ENCODE measurements at regions not wholly inside any gene's neighbourhood (a gene's known extent, or its start where the extent isn't known, plus 50 kb on each side); places are given as distances from the start of the nearest gene placed in this dataset.

DNA sequence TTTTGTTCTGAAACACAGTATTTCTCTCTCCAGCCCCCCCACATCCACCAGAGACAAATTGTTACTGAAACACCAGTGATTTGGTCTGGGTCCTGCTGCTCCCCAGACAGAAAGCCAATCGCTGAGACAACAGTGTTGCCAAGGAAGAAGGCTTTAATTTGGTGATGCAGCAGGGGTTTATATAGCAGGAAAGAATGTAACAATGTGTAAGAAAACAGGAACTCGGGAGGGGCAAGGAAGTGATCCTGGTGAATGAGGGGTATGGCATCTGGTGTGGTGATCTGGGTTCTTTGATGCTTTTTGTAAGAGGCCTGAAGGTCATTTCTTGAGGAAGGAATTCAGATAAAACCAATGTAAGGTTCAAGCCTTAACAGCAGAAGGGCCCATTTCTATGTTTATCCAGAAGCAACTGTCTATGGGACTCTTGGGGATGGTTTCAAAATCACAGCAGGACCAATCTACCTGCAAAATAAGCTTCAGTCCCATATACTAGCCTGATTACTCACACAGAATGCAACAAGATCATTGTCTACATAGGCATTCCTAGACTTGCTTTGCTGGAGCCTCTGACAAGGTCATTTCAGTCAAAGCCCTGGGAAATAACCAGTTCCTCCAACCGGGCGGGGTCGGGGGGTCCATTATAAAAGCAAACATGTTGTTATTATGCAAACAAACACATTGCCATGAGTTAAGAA, 445.2 kb upstream of the ZFP42 start:
- H3K9ac ChIP-seq (ENCODE audit: insufficient read depth, low read depth, low read length) = no peak overlapping the region
- no peaks in the 10 kb centered on the region for H3K79me2 ChIP-seq (ENCODE audit: insufficient read depth, low read length)
- TF ChIP-seq SOX13 (IDR thresholded peaks at IDR 0.05) = no peak
- no peak for TF ChIP-seq SOX13 (CRISPR knock-in tag; conservative IDR thresholded peaks at IDR 0.05 in 1 of 2, IDR thresholded peaks at IDR 0.05 in 1 of 2)
- TF ChIP-seq, protein P1, sequence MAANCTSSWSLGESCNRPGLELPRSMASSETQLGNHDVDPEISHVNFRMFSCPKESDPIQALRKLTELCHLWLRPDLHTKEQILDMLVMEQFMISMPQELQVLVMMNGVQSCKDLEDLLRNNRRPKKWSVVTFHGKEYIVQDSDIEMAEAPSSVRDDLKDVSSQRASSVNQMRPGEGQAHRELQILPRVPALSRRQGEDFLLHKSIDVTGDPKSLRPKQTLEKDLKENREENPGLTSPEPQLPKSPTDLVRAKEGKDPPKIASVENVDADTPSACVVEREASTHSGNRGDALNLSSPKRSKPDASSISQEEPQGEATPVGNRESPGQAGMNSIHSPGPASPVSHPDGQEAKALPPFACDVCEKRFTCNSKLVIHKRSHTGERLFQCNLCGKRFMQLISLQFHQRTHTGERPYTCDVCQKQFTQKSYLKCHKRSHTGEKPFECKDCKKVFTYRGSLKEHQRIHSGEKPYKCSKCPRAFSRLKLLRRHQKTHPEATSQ (CRISPR knock-in tag; IDR thresholded peaks at IDR 0.05; ENCODE audit: borderline replicate concordance) = no peak
- TF ChIP-seq, protein P2, sequence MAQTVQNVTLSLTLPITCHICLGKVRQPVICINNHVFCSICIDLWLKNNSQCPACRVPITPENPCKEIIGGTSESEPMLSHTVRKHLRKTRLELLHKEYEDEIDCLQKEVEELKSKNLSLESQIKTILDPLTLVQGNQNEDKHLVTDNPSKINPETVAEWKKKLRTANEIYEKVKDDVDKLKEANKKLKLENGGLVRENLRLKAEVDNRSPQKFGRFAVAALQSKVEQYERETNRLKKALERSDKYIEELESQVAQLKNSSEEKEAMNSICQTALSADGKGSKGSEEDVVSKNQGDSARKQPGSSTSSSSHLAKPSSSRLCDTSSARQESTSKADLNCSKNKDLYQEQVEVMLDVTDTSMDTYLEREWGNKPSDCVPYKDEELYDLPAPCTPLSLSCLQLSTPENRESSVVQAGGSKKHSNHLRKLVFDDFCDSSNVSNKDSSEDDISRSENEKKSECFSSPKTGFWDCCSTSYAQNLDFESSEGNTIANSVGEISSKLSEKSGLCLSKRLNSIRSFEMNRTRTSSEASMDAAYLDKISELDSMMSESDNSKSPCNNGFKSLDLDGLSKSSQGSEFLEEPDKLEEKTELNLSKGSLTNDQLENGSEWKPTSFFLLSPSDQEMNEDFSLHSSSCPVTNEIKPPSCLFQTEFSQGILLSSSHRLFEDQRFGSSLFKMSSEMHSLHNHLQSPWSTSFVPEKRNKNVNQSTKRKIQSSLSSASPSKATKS (CRISPR knock-in tag; IDR thresholded peaks at IDR 0.05) = no peak
- TF ChIP-seq NFYB (CRISPR knock-in tag; IDR thresholded peaks at IDR 0.05) = no peak
- TF ChIP-seq, protein P3, sequence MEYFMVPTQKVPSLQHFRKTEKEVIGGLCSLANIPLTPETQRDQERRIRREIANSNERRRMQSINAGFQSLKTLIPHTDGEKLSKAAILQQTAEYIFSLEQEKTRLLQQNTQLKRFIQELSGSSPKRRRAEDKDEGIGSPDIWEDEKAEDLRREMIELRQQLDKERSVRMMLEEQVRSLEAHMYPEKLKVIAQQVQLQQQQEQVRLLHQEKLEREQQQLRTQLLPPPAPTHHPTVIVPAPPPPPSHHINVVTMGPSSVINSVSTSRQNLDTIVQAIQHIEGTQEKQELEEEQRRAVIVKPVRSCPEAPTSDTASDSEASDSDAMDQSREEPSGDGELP (IDR thresholded peaks at IDR 0.05; ENCODE audit: borderline replicate concordance, low read depth) = no peak
- TF ChIP-seq, protein P4, sequence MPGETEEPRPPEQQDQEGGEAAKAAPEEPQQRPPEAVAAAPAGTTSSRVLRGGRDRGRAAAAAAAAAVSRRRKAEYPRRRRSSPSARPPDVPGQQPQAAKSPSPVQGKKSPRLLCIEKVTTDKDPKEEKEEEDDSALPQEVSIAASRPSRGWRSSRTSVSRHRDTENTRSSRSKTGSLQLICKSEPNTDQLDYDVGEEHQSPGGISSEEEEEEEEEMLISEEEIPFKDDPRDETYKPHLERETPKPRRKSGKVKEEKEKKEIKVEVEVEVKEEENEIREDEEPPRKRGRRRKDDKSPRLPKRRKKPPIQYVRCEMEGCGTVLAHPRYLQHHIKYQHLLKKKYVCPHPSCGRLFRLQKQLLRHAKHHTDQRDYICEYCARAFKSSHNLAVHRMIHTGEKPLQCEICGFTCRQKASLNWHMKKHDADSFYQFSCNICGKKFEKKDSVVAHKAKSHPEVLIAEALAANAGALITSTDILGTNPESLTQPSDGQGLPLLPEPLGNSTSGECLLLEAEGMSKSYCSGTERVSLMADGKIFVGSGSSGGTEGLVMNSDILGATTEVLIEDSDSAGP (CRISPR knock-in tag; IDR thresholded peaks at IDR 0.05; ENCODE audit: borderline replicate concordance) = no peak
- TF ChIP-seq MED13 (CRISPR knock-in tag; IDR thresholded peaks at IDR 0.05) = no peak
- TF ChIP-seq ZNF772 (CRISPR knock-in tag; IDR thresholded peaks at IDR 0.05) = no peak
- TF ChIP-seq, protein P5, sequence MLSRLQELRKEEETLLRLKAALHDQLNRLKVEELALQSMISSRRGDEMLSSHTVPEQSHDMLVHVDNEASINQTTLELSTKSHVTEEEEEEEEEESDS (CRISPR knock-in tag; IDR thresholded peaks at IDR 0.05; ENCODE audit: borderline replicate concordance) = no peak
- TF ChIP-seq, protein P6, sequence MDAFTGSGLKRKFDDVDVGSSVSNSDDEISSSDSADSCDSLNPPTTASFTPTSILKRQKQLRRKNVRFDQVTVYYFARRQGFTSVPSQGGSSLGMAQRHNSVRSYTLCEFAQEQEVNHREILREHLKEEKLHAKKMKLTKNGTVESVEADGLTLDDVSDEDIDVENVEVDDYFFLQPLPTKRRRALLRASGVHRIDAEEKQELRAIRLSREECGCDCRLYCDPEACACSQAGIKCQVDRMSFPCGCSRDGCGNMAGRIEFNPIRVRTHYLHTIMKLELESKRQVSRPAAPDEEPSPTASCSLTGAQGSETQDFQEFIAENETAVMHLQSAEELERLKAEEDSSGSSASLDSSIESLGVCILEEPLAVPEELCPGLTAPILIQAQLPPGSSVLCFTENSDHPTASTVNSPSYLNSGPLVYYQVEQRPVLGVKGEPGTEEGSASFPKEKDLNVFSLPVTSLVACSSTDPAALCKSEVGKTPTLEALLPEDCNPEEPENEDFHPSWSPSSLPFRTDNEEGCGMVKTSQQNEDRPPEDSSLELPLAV (CRISPR knock-in tag; conservative IDR thresholded peaks at IDR 0.05; ENCODE audit: low read depth) = no peak
- no peak for TF ChIP-seq ZNF510 (CRISPR knock-in tag; IDR thresholded peaks at IDR 0.05; ENCODE audit: low read depth)
- TF ChIP-seq, protein P7, sequence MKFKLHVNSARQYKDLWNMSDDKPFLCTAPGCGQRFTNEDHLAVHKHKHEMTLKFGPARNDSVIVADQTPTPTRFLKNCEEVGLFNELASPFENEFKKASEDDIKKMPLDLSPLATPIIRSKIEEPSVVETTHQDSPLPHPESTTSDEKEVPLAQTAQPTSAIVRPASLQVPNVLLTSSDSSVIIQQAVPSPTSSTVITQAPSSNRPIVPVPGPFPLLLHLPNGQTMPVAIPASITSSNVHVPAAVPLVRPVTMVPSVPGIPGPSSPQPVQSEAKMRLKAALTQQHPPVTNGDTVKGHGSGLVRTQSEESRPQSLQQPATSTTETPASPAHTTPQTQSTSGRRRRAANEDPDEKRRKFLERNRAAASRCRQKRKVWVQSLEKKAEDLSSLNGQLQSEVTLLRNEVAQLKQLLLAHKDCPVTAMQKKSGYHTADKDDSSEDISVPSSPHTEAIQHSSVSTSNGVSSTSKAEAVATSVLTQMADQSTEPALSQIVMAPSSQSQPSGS (CRISPR knock-in tag; IDR thresholded peaks at IDR 0.05) = no peak

More for the DNA sequence above, 445.2 kb upstream of the ZFP42 start:
- Histone ChIP-seq H3K4me2 (ENCODE audit: low read depth, low read length) (no peak overlapping the region), H3K27ac (ENCODE audit: extremely low read length, insufficient read depth, low read length) (no peak overlapping the region), H2AFZ (ENCODE audit: low read length) (no peak overlapping the region), H3K9me3 (ENCODE audit: low read length) (no peaks in the 10 kb centered on the region), H3K4me3 (replicated peaks in 1 of 3; ENCODE audit: insufficient read depth in 1 of 3, low read depth in 2 of 3, low read length in 3 of 3) (no peak overlapping the region), H4K20me1 (ENCODE audit: insufficient read depth, low read length) (no peaks in the 10 kb centered on the region), H3K4me1 (ENCODE audit: insufficient read depth, low read length) (no peaks in the 10 kb centered on the region), H3K36me3 (replicated peaks in 1 of 2; ENCODE audit: control insufficient read depth in 1 of 2, insufficient read depth in 2 of 2, low read length in 2 of 2) (no peaks in the 10 kb centered on the region), H3K27me3 (ENCODE audit: control insufficient read depth in 1 of 2, insufficient read depth in 2 of 2, low read length in 2 of 2) (peaks cover 0 to 3% of the 10 kb centered on the region in 2 experiments; a peak in 2 of 5 replicates)
- intact Hi-C loops (cut with micrococcal nuclease; ENCODE audit: unreplicated experiment) = no loop called here
- in situ Hi-C loops (cut with HindIII; ENCODE audit: extremely low pct_ligation_motif_present, low pct_unique_long_range_greater_than_20kb) = no loop called here
- FAIRE-seq (no peak), ATAC-seq (no peak), DNase-seq (ENCODE audit: low spot score) (no peak)
- ChIA-PET CTCF (ENCODE audit: low intra/inter-chr PET ratio, low total read pairs) (no interaction called here), POLR2A (no interaction called here)
- no TSS peak for BruUV-seq (replicated peaks)
- WGBS (ENCODE audit: low lambda C conversion rate) = 14% methylated on average over 5 of the region's 5 CpGs
